ENCODE measurements at regions not wholly inside any gene's neighbourhood (a gene's known extent, or its start where the extent isn't known, plus 50 kb on each side); places are given as distances from the start of the nearest gene placed in this dataset.

GRCh38 chr11:25992294-25992693, 339.6 kb upstream of the ANO3 start:
- no peak for DNase-seq

GRCh38 chr11:25993016-25993415, 338.9 kb upstream of the ANO3 start:
- DNase-seq, result no peak

GRCh38 chr11:26011474-26011873, 320.5 kb upstream of the ANO3 start:
- no peak for DNase-seq

GRCh38 chr11:26014456-26015115, 317.3 kb upstream of the ANO3 start:
- no peak for DNase-seq

GRCh38 chr11:26017322-26017860, 314.5 kb upstream of the ANO3 start:
- no peak for DNase-seq

- no peak for DNase-seq
Measured at GRCh38 chr11:26017903-26018302, 314.0 kb upstream of the ANO3 start.

- no peak for DNase-seq
Measured at GRCh38 chr11:26018336-26018735, 313.6 kb upstream of the ANO3 start.

- no peak for DNase-seq
Measured at GRCh38 chr11:26019386-26019785, 312.5 kb upstream of the ANO3 start.

GRCh38 chr11:26021017-26021416, 310.9 kb upstream of the ANO3 start:
- DNase-seq, result no peak

- DNase-seq, result no peak
Measured at GRCh38 chr11:26023057-26023456, 308.9 kb upstream of the ANO3 start.

- no peak for DNase-seq
Measured at GRCh38 chr11:26025676-26026075, 306.3 kb upstream of the ANO3 start.

- no peak for DNase-seq
Measured at GRCh38 chr11:26026078-26026477, 305.9 kb upstream of the ANO3 start.

- no peak for DNase-seq
Measured at GRCh38 chr11:26027887-26028286, 304.0 kb upstream of the ANO3 start.

- DNase-seq, result no peak
Measured at GRCh38 chr11:26028393-26028911, 303.5 kb upstream of the ANO3 start.

GRCh38 chr11:26030399-26030798, 301.5 kb upstream of the ANO3 start:
- DNase-seq, result no peak

- no peak for DNase-seq
Measured at GRCh38 chr11:26032241-26032640, 299.7 kb upstream of the ANO3 start.

GRCh38 chr11:26035696-26036095, 296.2 kb upstream of the ANO3 start:
- no peak for DNase-seq

GRCh38 chr11:26037716-26038115, 294.2 kb upstream of the ANO3 start:
- DNase-seq, result no peak

GRCh38 chr11:26040339-26040738, 291.6 kb upstream of the ANO3 start:
- no peak for DNase-seq

- no peak for DNase-seq
Measured at GRCh38 chr11:26042113-26042512, 289.8 kb upstream of the ANO3 start.

GRCh38 chr11:26043665-26044064, 288.3 kb upstream of the ANO3 start:
- no peak for DNase-seq

- no peak for DNase-seq
Measured at GRCh38 chr11:26044389-26044788, 287.5 kb upstream of the ANO3 start.

- peak; percentile 28 for DNase-seq
Measured at GRCh38 chr11:26045082-26045481, 286.8 kb upstream of the ANO3 start.

GRCh38 chr11:26048271-26048670, 283.7 kb upstream of the ANO3 start:
- peak; percentile 33 for DNase-seq

GRCh38 chr11:26053966-26054365, 278.0 kb upstream of the ANO3 start:
- DNase-seq, result no peak
